ENCODE measurements at regions not wholly inside any gene's neighbourhood (a gene's known extent, or its start where the extent isn't known, plus 50 kb on each side); places are given as distances from the start of the nearest gene placed in this dataset.

GRCh38 chr7:94244760-94245159 lies 149.9 kb upstream of the COL1A2 start:
- Mint-ChIP-seq H3K4me3 (no peak overlapping the region), H3K27me3 (peaks cover 4% of the 10 kb centered on the region), H3K36me3 (ENCODE audit: low read depth) (no peaks in the 10 kb centered on the region), H3K4me1 (no peaks in the 10 kb centered on the region), H3K27ac (no peak overlapping the region), H3K9me3 (no peaks in the 10 kb centered on the region)
- no peak for ATAC-seq (replicated peaks)

DNA sequence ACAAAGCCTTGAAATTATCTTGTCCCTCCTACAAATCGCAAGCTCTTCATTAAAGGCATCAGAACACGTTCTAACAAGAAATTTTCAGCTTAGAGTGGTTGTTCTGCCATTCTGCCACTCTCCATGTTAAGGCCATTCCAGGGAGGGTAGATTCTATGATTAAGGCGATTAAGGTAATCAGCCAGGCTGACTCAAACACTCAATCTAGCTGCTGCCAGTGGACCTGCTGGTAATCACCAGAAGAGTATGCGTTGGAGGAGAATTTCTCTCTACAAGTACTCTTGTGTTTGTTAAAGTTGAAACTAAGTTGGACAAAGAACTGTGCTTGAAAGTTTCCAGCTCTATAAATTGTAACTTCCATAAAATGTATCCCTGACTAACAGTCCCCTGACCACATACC lies 149.2 kb upstream of the COL1A2 start:
- H3K4me1 Mint-ChIP-seq = no peaks in the 10 kb centered on the region
- no peaks in the 10 kb centered on the region for H3K9me3 Mint-ChIP-seq
- H3K36me3 Mint-ChIP-seq (ENCODE audit: low read depth) = no peaks in the 10 kb centered on the region
- ATAC-seq (replicated peaks) = no peak
- peaks cover 4% of the 10 kb centered on the region for H3K27me3 Mint-ChIP-seq
- no peak overlapping the region for H3K27ac Mint-ChIP-seq
- no peak overlapping the region for H3K4me3 Mint-ChIP-seq

DNA sequence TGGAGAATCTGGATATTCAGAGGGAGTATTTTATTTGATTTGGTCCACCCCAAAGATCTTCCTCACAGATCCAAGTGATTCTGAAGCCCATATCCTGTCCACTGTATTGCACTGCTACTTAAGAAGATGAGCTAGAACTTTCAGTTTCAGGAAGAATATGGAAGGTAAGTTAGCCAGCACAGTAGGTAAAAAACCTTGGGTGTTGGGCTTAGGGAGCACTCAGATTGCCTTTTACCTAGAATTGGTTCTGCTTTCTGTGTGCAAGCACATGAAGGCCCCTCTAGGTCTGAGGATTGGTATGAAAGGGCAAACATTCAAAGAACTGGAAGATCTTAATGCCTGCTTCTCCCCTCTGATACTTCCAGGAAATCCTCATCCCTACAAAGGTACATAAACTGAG lies 146.7 kb upstream of the COL1A2 start:
- Mint-ChIP-seq H3K9me3 (no peaks in the 10 kb centered on the region), H3K27ac (no peak overlapping the region), H3K27me3 (peaks cover 4% of the 10 kb centered on the region), H3K4me3 (no peak overlapping the region), H3K4me1 (no peaks in the 10 kb centered on the region), H3K36me3 (ENCODE audit: low read depth) (no peaks in the 10 kb centered on the region)
- ATAC-seq (replicated peaks) = no peak

GRCh38 chr7:94249631-94250030 lies 145.1 kb upstream of the COL1A2 start:
- Mint-ChIP-seq H3K4me3 (no peak overlapping the region), H3K36me3 (ENCODE audit: low read depth) (no peaks in the 10 kb centered on the region), H3K27me3 (peaks cover 4% of the 10 kb centered on the region), H3K4me1 (no peaks in the 10 kb centered on the region), H3K9me3 (no peaks in the 10 kb centered on the region), H3K27ac (no peak overlapping the region)
- no peak for ATAC-seq (replicated peaks)

DNA sequence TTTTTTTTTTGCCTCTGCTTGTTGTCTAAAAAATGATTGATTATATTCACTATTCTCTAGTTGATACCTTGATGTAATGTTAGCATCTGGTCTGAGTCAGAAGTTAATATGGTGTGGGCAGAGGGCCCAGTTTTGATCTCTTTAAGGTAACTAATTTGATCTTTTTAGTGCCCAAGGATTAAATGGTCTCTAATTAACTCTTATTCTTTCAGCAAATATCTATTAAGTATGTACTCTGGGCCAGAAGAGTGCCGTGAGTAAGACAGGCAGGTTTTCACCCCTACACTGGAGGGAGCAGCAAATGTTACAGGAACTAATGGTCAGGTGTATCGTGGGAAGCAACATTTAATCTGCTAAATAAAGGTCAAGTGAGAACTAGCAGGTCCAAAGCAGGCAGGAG lies 144.6 kb upstream of the COL1A2 start:
- H3K27me3 Mint-ChIP-seq = peaks cover 4% of the 10 kb centered on the region
- H3K4me3 Mint-ChIP-seq = no peak overlapping the region
- no peaks in the 10 kb centered on the region for H3K4me1 Mint-ChIP-seq
- H3K9me3 Mint-ChIP-seq = no peaks in the 10 kb centered on the region
- H3K27ac Mint-ChIP-seq = no peak overlapping the region
- H3K36me3 Mint-ChIP-seq (ENCODE audit: low read depth) = no peaks in the 10 kb centered on the region
- ATAC-seq (replicated peaks) = no peak

DNA sequence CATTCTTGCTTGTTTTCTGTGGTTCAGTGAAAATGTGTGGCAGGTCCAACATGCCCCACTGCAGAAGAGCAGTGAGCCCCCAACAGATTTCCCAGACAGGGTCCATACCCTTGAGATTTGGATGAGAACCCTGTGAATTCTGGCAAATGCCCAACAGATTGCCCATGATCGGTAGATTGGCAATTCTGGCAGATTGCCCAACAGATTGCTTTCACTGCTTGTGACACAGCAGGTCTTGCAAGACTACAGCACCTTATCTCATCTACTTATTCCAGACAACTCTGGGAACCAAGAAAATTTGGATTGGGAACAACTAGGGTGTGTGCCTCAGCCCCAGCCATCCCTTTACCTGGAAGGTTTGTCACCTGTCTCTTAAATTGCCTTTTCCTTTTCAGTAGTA lies 143.7 kb upstream of the COL1A2 start:
- H3K36me3 Mint-ChIP-seq (ENCODE audit: low read depth) = no peaks in the 10 kb centered on the region
- H3K9me3 Mint-ChIP-seq = no peaks in the 10 kb centered on the region
- H3K4me1 Mint-ChIP-seq = no peaks in the 10 kb centered on the region
- no peak overlapping the region for H3K27ac Mint-ChIP-seq
- H3K4me3 Mint-ChIP-seq = no peak overlapping the region
- peaks cover 4% of the 10 kb centered on the region for H3K27me3 Mint-ChIP-seq
- no peak for ATAC-seq (replicated peaks)

GRCh38 chr7:94252124-94252523 lies 142.6 kb upstream of the COL1A2 start:
- Mint-ChIP-seq H3K27me3 (no peaks in the 10 kb centered on the region), H3K4me1 (no peaks in the 10 kb centered on the region), H3K27ac (no peak overlapping the region), H3K36me3 (ENCODE audit: low read depth) (no peaks in the 10 kb centered on the region), H3K4me3 (no peak overlapping the region), H3K9me3 (no peaks in the 10 kb centered on the region)
- no peak for ATAC-seq (replicated peaks)

- ATAC-seq (replicated peaks) = no peak
- H3K36me3 Mint-ChIP-seq (ENCODE audit: low read depth) = no peaks in the 10 kb centered on the region
- no peak overlapping the region for H3K27ac Mint-ChIP-seq
- no peaks in the 10 kb centered on the region for H3K9me3 Mint-ChIP-seq
- peaks cover 6% of the 10 kb centered on the region for H3K27me3 Mint-ChIP-seq
- no peaks in the 10 kb centered on the region for H3K4me1 Mint-ChIP-seq
- H3K4me3 Mint-ChIP-seq = no peak overlapping the region
These were observed 141.7 kb upstream of the COL1A2 start for GRCh38 chr7:94252971-94253370.

GRCh38 chr7:94253686-94254085 lies 141.0 kb upstream of the COL1A2 start:
- Mint-ChIP-seq H3K4me1 (no peaks in the 10 kb centered on the region), H3K27me3 (peaks cover 7% of the 10 kb centered on the region), H3K9me3 (no peaks in the 10 kb centered on the region), H3K36me3 (ENCODE audit: low read depth) (no peaks in the 10 kb centered on the region), H3K27ac (no peak overlapping the region), H3K4me3 (no peak overlapping the region)
- no peak for ATAC-seq (replicated peaks)

DNA sequence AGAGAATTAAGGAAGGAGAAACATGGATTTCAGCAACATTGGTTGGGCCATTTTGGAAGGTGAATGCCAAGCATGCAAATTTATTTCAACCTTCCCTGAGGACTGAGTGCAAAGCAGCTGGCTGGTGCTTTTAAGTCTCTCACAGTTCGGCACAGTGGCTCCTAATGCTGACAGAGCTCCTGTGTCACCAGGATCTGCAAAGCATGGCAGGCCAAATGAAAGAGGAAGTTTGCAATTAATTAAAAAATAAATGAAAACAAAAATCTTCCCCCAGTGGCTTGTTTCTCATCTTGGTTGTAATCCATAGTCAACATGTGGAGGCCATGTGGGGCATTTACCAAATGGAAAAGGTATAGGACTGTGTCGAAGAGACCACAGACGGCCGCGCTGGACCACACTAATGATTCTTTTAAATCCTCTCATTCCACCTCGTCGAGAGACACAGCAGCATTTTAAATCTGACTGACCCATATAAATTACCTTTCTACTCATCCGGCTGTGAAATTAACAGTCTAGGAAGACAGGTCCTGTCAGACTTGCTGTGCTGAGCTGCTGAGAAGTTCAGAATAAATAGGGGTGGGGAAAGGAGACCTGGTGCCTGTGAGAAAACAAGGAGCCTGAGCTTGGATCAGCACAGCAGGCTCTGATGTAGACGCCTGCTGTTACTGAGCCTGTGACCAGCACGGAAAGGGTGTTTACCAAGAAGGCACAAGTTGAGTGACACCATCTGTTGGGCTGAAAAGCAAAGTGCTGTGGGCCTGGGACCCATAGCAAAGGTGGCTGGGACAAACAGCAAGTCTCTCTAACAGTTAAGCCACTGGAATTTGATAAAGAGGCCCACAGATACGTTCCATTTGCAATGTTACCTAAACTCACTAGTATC lies 136.0 kb upstream of the COL1A2 start:
- H3K36me3 Mint-ChIP-seq (ENCODE audit: low read depth) = no peaks in the 10 kb centered on the region
- H3K4me1 Mint-ChIP-seq = no peaks in the 10 kb centered on the region
- no peak overlapping the region for H3K4me3 Mint-ChIP-seq
- H3K9me3 Mint-ChIP-seq = no peaks in the 10 kb centered on the region
- H3K27ac Mint-ChIP-seq = no peak overlapping the region
- H3K27me3 Mint-ChIP-seq = peaks cover 19% of the 10 kb centered on the region
- ATAC-seq (replicated peaks) = no peak

- ATAC-seq (replicated peaks) = no peak
- no peaks in the 10 kb centered on the region for H3K36me3 Mint-ChIP-seq (ENCODE audit: low read depth)
- peaks cover 20% of the 10 kb centered on the region for H3K27me3 Mint-ChIP-seq
- no peak overlapping the region for H3K27ac Mint-ChIP-seq
- H3K9me3 Mint-ChIP-seq = no peaks in the 10 kb centered on the region
- H3K4me1 Mint-ChIP-seq = no peaks in the 10 kb centered on the region
- H3K4me3 Mint-ChIP-seq = no peak overlapping the region
These were observed 133.6 kb upstream of the COL1A2 start for GRCh38 chr7:94261067-94261466.

GRCh38 chr7:94264756-94265155 lies 129.9 kb upstream of the COL1A2 start:
- no peaks in the 10 kb centered on the region for H3K36me3 Mint-ChIP-seq (ENCODE audit: low read depth)
- H3K4me1 Mint-ChIP-seq = no peaks in the 10 kb centered on the region
- peaks cover 4% of the 10 kb centered on the region for H3K9me3 Mint-ChIP-seq
- no peak for ATAC-seq (replicated peaks)
- H3K27ac Mint-ChIP-seq = no peak overlapping the region
- H3K4me3 Mint-ChIP-seq = no peak overlapping the region
- peaks cover 10% of the 10 kb centered on the region for H3K27me3 Mint-ChIP-seq

- Mint-ChIP-seq H3K9me3 (peaks cover 4% of the 10 kb centered on the region), H3K4me3 (no peak overlapping the region), H3K27ac (no peak overlapping the region), H3K36me3 (ENCODE audit: low read depth) (no peaks in the 10 kb centered on the region), H3K27me3 (peaks cover 10% of the 10 kb centered on the region), H3K4me1 (no peaks in the 10 kb centered on the region)
- no peak for ATAC-seq (replicated peaks)
These were observed 129.2 kb upstream of the COL1A2 start for GRCh38 chr7:94265456-94265855.

DNA sequence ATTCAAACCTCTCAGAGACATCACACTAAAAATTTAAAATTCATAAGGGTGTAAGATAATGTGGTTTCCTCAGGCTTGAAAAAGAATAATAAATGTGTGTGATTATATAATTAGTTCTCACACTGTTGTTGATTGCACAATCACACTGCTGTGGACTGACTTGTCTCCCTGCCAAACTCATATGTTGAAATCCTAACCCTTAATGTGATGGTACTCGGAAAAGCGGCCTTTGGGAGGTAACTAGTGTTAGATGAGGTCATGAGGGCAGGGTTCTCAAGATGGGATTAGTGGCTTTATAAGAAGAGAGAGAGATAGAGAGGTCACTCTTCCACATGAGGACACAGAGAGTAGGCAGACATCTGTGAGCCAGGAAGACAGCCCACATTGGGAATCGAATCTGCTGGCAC lies 128.5 kb upstream of the COL1A2 start:
- no peaks in the 10 kb centered on the region for H3K36me3 Mint-ChIP-seq (ENCODE audit: low read depth)
- H3K27me3 Mint-ChIP-seq = peaks cover 10% of the 10 kb centered on the region
- peaks cover 4% of the 10 kb centered on the region for H3K9me3 Mint-ChIP-seq
- no peak overlapping the region for H3K4me3 Mint-ChIP-seq
- no peaks in the 10 kb centered on the region for H3K4me1 Mint-ChIP-seq
- no peak for ATAC-seq (replicated peaks)
- H3K27ac Mint-ChIP-seq = no peak overlapping the region

- Mint-ChIP-seq H3K4me1 (no peaks in the 10 kb centered on the region), H3K4me3 (no peak overlapping the region), H3K27me3 (peaks cover 4% of the 10 kb centered on the region), H3K36me3 (ENCODE audit: low read depth) (no peaks in the 10 kb centered on the region), H3K27ac (no peak overlapping the region), H3K9me3 (peaks cover 4% of the 10 kb centered on the region)
- ATAC-seq (replicated peaks) = no peak
These were observed 123.9 kb upstream of the COL1A2 start for GRCh38 chr7:94270772-94271171.
